ENCODE measurements at regions not wholly inside any gene's neighbourhood (a gene's known extent, or its start where the extent isn't known, plus 50 kb on each side); places are given as distances from the start of the nearest gene placed in this dataset.
"Not testable (repeated sequence)": the region's sequence is repeated elsewhere in the genome, so short reads cannot be mapped to it uniquely, and the experiment has no call there.

GRCh38 chr14:71454513-71455332 lies 477.5 kb upstream of the RGS6 start:
- no peak for DNase-seq (ENCODE audit: low read depth in 1 of 2, low spot score in 1 of 2)

DNA sequence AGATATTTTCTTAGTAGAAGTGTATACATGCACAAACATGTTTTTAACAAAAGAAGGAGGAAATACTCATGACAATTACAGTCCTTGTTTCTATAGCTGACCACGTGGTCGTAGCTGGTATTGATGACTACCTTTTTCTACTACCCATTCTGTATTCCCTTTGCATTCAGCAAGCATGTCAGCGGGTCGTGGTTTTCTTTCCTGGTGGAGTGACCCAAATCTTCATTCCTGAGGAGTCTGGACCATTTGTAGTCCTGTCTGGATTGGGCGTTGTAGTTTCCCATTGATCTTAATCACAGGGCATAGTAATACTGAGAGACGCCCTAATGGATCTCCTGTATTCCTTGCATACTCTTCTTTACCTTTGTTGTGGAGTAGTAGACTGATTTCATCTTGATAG lies 472.1 kb upstream of the RGS6 start:
- DNase-seq (ENCODE audit: low read depth in 1 of 2, low spot score in 1 of 2) = no peak

DNA sequence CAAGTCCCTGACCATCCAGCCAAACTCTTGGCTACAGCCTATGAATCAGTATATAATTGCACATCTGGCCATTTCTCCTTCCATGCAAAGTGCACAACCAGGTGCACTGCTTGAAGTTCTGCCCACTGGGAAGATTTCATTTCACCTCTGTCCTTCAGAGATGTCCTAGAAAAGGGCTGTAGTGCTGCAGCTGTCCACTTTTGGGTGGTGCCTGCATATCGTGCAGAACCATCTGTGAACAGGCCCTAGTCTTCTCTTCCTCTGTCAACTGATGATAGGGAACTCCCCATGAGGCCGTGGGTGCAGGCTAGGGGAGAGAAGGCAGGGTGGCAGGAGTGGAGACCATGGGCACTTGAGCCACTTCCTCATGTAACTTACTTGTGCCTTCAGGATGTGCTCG lies 470.6 kb upstream of the RGS6 start:
- DNase-seq (ENCODE audit: low read depth in 1 of 2, low spot score in 1 of 2) = not testable (repeated sequence)

DNA sequence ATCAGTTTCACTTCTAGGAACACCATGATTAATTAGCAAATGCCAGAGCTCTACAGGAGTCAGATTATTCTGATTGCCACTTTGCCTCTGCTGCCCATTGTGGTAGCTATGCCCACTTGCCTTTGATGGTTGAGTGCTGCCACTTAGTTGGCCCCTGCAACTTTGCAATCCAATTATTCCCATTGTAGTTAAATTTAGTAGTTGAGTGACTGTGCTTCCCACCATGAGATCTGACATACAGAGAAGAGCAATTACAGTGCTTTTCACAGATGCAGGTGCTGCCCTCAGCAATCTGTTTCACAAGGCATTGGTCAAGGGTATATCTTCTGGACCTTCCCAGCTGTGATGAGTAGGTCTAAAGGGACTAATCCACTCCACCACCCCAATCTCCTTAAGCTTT lies 468.4 kb upstream of the RGS6 start:
- DNase-seq (ENCODE audit: low read depth in 1 of 2, low spot score in 1 of 2) = no peak

DNA sequence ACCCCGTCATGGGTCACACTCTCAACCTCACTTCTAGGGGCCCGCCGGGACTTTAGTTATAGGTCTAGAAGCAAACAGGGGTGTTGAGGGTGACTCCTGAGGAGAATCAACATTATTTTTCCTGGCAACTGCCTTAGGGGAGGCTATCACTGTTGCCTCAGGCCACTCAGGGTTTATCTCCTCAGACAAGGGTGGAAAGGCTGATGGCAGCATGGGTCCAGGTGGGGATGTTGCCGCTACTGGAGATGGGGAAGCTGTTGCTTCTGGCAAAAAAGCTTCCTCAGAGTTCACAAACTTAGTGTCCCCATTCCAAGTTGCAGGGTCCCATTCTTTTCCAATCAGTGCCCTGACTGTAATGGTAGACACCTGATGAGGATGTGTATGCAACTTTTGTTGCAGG lies 467.4 kb upstream of the RGS6 start:
- DNase-seq (ENCODE audit: low read depth in 1 of 2, low spot score in 1 of 2) = no peak

- DNase-seq (ENCODE audit: low read depth in 1 of 2, low spot score in 1 of 2) = no peak
These were observed 466.9 kb upstream of the RGS6 start for GRCh38 chr14:71465316-71465715.

- no peak for DNase-seq (ENCODE audit: low read depth in 1 of 2, low spot score in 1 of 2)
These were observed 466.0 kb upstream of the RGS6 start for GRCh38 chr14:71466251-71466650.

DNA sequence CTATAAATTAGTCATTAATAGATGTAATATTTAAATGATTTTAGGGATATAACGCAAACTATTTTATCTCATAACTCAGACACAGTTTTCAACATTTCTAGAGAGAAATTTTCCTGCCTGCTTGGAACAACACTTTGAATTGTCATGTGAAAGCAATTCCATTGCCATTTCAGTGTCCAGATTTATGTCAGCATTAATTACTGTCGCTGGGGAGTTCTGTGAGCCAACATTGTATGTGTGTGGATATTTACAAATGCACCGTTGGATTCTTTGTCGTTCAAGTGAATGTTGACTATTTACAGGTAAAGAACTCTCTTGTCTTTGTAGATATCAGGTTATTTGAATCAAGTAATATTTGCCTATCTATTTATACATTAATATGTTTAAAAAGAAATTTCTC lies 465.3 kb upstream of the RGS6 start:
- DNase-seq (ENCODE audit: low read depth in 1 of 2, low spot score in 1 of 2) = no peak

GRCh38 chr14:71467361-71467811 lies 464.8 kb upstream of the RGS6 start:
- DNase-seq (ENCODE audit: low read depth in 1 of 2, low spot score in 1 of 2) = no peak

DNA sequence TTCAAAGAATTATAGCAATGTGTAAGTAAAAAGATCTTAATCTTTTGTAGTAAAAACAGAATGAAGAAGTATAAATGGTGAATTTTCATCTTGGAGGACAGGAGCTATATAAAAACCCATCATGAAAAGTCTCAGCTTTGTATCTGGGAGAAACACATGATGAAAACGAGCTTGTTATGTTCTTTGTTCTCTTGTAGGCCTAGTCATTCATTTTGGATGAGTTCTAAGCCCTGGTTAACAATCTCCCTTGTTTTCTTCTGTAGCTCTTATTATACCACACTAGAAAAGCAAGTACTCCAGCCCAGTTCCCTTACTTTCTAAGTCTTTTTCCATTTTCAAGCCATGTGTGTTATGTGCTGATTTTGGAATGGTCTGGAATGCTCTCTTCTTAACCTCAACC lies 463.5 kb upstream of the RGS6 start:
- no peak for DNase-seq (ENCODE audit: low read depth in 1 of 2, low spot score in 1 of 2)

GRCh38 chr14:71469643-71470335 lies 462.4 kb upstream of the RGS6 start:
- DNase-seq (ENCODE audit: low read depth in 1 of 2, low spot score in 1 of 2) = no peak

GRCh38 chr14:71471634-71472355 lies 460.4 kb upstream of the RGS6 start:
- DNase-seq (ENCODE audit: low read depth in 1 of 2, low spot score in 1 of 2) = no peak

DNA sequence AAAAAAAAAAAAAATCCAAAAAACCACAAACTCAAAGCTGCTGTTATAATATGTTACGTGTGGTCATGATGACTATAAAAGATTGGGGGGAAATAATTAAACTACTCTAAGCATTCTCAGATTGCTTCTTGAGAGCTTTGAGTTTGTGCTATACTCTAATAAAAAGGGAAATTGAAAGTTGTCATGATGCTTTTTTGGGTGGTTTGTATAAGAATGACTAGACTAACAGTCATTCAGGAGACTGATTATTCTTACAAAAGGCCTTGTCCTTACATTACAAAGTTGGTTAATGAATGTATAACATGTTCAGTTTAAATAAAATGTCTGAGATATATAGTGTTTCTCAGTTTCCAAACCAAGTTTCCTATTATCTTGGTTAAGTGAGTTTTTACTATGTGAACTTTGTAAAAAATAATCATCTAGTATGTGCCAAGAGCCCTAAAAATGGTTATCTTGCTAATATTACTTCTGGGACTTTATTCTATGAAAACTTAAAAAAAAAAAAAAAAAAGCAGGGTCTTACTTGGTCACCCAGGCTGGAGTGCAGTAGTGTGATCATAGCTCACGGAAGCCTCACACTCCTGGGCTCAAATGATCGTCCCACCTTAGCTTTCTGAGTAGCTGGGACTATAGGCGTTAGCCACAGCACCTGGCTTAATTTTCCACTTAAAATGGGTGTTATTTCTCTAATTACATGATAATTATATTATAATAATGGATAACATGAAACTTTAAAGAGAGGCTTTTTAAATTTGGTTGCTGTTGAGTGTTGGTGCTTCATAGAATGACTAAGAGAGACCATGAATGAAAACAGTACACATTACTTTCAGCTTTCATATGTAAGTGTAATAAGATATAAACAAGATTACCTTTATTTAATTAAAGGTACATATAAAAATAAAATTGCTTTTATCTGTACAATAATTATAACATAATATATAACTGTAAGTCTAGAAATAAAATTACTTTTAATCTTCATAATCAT lies 459.6 kb upstream of the RGS6 start:
- no peak for DNase-seq (ENCODE audit: low read depth in 1 of 2, low spot score in 1 of 2)

- DNase-seq (ENCODE audit: low read depth in 1 of 2, low spot score in 1 of 2) = no peak
These were observed 458.4 kb upstream of the RGS6 start for GRCh38 chr14:71473843-71474242.

- no peak for DNase-seq (ENCODE audit: low read depth in 1 of 2, low spot score in 1 of 2)
These were observed 457.6 kb upstream of the RGS6 start for GRCh38 chr14:71474301-71475265.

DNA sequence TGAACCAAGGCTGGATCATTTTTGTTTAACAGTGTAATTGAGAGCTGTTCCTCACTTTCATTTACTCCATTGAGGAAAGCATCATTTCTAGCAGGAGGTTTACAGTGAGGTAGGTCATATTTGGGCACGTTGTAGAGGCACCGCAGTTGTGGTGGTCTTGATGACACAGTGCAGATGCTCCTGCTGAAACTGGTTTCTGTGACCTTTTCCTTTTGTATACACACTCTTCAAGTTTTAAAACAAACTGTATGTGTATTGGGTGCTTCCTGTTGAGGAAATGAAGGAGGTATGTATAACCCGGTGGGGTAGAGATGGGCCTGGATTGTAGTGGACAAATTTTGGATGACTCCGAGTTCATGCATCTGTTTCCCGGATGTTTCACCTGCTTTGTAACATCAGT lies 456.3 kb upstream of the RGS6 start:
- DNase-seq (ENCODE audit: low read depth in 1 of 2, low spot score in 1 of 2) = no peak

DNA sequence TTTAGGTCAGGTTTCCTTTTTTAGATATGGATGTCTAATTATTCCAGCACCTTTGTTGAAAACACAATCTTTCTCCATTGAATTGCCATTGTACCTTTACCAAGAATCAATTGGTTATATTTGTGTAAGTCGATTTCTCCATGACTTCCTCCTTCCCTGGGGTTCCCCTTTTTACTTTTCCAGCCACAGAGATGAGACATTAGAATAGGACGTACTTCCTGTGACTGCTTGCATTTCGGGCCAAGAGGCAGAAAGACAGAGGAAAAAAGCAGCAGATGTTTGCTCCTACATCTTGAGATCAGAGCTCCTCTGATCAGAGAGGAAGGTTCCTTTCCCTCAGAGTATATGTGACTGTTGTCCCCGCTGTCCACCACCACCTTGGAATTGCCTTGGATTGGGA lies 453.7 kb upstream of the RGS6 start:
- no peak for DNase-seq (ENCODE audit: low read depth in 1 of 2, low spot score in 1 of 2)

GRCh38 chr14:71481021-71481654 lies 451.1 kb upstream of the RGS6 start:
- DNase-seq (ENCODE audit: low read depth in 1 of 2, low spot score in 1 of 2) = no peak

DNA sequence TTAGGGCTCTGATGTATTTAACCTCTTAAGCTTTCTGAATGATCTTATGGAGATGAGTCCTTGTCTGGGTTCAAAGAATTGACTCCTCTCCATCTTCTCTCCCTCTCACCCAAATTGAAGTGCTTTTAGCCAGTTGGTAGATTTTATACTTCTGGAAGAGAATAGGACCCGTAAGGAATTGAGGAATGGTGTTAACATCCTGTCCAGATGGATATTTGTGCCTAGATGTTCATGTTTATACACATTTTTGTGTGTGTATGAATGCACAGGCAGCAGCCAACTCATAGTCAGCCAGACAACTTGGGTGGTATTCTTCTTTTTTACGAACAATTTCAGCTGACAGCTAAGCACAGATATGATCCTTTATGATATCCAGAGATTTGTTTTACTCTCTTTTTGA lies 449.6 kb upstream of the RGS6 start:
- DNase-seq (ENCODE audit: low read depth in 1 of 2, low spot score in 1 of 2) = no peak

Measured in stimulated activated CD4-positive, alpha-beta T cell treated with anti-CD3 and anti-CD28 coated beads, Interleukin-15, amount 100 ng/mL, for 1 hour (primary cell).